Superior temporal gyrus (tissue), 1 donor: ENCODE measurements at regions not wholly inside any gene's neighbourhood (a gene's known extent, or its start where the extent isn't known, plus 50 kb on each side); places are given as distances from the start of the nearest gene placed in this dataset.
"Not testable (repeated sequence)": the region's sequence is repeated elsewhere in the genome, so short reads cannot be mapped to it uniquely, and the experiment has no call there.

ENCODE experiments used
- DNase-seq: peaks from one replicate; pipeline ENCODE4 v3.0.0-alpha.2; 2016; ENCODE audit errors: extremely low spot score

DNA sequence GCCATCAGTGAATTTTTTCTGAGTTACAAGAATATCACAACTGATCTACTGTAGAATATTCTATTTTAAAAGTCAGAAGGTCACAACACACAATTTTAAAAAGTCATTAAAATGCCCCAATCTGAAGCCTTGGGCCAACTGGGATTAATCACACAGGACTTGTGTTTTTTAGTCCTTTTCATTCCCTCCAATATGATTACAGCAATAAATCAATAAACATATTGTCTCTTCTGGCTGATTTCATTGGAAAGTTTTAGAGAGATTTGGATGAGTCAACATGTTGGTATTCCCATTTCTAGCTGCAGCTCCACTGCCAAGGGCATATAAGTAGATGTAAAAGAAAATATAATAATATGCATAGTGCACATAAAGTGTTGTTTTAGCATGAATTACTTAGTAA lies 85.8 kb downstream of the NIBAN1 start:
- DNase-seq = no peak

- no peak for DNase-seq
Observed at GRCh38 chr1:184882957-184883815, 91.1 kb downstream of the NIBAN1 start.

DNA sequence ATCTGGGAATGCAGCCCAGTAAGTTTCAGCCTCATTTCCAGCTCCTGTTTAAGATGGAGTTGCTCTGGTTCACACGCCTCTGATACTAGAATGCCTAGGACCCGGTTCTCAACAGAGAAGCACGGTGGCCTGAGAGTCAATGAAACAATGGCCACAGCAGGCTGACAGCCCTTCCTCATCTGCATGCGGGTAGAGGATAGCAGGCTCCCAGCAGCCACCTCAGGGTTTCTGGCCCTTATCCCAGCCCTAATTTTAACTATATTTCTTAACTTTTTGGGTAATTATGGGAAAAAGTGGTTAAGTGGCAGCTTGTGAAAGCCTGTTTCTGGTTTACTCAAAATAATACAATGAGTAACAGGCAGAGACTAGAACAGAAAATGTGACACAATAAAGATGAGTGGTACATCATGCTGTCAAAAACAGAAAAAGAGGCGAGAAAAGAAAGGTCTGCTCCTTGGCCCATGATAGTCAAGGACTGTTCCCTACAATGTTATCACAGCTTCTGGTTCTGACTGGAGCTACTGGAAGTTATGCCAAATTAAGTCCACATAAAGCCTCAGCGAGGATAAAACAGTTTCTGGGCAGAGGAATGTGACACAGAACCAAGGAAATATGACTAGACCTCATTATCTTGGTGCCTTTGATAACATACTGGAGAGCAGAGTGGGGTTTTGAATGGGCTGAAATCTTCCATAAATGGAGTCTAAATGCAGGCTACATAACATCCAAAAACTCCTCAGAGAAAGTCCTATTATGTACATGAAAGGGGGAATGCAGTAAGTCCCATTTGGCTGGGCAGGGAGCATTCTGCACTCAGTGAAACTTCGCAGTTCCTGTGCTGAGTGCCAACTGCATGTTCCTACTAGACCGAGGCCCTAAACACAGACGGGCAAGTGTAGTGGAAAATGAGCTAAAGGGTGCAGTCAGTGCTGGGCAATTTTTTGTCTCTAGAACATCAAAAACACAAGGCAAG lies 92.1 kb downstream of the NIBAN1 start:
- DNase-seq = no peak

DNA sequence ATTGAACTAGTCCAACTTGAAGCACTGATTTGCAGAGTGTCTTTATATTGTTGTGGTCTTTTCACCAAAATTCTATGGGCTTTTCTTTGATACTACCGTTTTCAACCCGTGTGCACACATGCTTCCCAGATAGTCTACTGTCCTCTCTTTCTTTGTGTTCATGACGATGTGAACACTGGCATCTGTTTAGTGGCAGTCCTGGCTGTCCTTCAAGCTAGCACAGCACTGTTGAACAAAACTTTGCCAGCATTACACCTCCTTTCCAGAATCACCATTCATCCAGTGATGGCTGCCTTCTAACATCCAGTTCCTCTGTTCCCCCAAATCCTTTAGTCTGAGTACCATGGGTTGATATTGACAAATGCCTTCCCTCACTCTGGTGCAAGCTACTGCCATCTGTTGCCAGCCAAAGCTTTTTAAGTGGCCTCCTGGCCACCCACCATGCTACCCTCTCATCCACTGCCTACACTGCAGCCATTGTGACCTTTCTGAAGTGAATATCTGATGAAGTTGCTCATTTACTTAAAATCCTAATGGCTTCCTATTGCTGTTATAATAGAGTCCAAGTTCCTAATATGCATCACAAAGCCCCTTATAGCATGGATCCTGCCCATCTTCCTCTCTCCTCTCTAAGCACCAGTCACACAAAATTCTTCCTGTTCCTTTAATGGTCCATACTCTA lies 94.3 kb downstream of the NIBAN1 start:
- DNase-seq = no peak

- DNase-seq = no peak
Observed at GRCh38 chr1:184878602-184879001, 95.7 kb downstream of the NIBAN1 start.

DNA sequence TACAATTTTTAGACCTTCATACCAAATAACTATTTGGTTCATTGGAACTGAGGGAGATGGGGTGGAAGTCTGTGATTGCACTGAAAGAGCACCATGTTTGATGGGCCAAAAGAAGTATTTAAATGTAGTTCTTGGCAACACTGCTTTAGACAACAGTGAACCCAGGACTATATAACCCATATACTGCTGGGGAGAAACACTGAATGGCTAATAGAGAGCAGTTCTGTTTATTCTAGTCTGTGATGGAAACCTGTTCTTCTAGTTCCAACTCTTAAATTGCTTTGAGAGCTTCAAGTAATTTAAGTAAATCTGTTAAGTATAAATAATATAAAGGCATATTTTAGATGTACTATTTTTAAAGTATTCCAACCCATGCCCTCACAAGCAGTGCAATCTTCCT lies 96.3 kb downstream of the NIBAN1 start:
- no peak for DNase-seq

DNA sequence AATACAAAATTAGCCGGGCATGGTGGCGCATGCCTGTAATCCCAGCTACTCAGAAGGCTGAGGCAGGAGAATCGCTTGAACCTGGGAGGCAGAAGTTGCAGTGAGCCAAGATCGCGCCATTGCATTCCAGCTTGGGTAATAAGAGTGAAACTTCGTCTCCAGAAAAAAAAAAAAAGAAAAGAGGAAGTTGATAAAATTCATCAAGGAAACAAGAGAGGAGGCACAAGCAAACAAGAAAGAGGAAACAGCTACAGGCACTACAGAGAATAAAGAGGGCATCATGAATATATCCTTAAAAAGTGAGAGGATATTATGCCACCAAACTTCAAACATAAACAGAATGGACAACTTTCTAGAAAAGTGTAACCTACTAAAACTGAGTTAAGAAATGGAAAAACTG lies 98.3 kb downstream of the NIBAN1 start:
- not testable (repeated sequence) for DNase-seq

DNA sequence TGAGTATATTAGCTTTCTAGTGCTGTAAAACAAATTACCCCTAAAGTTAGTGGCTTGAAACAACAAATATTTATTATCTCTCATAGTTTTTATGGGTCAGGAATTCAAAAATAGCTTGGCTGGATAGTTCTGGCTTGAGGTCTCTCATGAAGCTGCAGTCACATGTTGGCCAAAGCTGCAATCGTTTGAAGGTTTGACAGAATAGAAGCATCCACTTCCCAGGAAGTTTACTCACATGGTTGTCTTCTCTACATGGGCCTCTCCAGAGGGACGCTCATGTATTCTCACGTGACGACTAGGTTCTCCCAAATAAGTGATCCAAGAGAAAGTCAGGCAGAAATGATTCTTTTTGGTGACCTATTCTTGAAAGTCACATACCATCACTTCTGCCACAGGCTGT lies 99.1 kb downstream of the NIBAN1 start:
- DNase-seq = no peak

GRCh38 chr1:184870319-184870718 lies 104.0 kb downstream of the NIBAN1 start:
- DNase-seq = no peak

DNA sequence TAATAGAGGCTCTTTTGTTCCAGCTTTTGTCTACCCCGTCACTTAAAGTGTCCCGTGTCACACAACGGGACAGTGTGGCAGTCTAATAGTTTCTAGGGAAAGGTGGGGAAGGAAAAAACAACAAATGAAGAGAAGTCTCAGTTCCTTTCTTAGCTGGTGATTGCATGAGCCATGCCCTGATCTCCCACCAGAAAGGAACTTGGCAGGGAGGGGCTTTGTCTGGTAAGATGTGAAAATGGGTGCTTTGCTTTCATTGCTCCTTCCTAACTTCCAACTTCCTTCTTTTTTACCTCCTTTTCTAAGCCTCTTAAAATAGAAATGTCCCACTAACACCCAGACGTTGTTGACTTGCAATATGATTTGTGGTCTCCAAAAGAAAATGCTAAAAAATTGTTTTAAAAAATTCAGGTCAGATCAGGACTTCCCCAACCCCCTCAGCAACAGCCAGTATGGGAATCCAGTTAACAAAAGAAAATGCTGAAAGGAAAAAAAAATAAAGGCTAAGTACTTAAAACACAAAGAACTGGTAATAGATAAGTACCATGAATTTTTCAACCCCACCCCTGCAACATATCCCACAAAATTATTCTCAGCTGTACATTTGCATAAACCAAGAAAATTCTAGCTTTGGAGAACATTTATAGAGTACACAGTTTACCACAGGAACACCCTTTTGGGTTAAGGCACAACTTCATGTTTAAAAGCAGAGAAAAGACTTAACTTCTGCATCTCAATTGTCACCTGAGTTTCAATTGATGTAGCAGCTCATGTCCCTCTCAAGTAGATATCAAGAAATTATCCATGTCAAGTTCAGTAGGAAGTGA lies 106.2 kb downstream of the NIBAN1 start:
- DNase-seq = no peak

DNA sequence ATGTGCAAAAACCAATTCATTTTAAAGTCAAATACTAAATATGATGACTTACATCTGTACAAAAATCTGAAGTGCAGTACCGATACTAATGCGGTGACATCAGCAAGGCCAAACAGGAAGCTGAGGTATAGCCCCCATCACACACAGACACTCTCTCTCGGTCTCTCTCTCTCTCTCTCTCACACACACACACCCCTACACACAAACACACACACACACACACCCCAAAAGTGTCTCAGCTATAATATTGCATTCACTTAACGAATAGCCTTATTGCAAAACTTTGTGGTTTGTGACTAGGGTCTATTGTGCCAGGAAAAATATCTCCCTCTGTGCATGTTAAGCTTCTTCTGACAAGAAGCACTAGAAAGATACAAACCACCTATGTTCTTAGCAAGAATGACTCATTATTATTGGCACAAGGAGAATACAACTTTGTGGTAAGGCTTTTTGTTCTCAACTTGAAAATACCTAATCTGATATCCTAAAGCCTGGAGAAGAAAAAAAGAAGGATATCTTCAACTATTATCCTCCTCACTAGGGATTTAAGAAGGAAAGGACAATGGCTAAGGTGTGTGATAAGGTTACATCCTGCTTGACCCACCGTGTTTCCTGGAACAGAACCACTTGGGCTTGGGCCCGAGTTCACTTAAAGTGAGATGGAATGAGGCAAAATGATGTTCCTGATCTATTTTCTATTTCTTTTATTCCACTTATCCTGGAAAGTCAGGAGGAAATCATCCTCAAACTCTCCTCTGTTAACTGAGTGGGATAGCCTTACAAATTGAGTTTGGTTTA lies 107.1 kb downstream of the NIBAN1 start:
- no peak for DNase-seq

DNA sequence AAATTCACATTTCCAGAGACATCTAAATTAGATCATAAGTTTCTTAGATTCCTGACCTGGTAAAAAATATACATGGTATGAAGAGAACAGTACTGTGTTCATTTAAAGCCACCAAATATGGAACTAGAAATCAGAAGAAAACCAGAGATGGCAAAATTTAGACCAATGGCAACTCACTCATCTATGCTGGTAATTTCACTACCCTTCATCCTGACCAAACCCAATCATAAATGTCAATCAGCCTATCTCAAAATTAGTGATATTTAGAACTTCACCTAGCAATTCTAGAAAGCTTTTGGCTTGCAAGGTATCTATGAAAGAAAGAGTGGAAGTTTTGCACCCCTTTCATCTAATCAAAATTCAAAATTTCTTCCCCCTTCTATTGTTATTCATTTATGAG lies 107.7 kb downstream of the NIBAN1 start:
- DNase-seq = no peak

DNA sequence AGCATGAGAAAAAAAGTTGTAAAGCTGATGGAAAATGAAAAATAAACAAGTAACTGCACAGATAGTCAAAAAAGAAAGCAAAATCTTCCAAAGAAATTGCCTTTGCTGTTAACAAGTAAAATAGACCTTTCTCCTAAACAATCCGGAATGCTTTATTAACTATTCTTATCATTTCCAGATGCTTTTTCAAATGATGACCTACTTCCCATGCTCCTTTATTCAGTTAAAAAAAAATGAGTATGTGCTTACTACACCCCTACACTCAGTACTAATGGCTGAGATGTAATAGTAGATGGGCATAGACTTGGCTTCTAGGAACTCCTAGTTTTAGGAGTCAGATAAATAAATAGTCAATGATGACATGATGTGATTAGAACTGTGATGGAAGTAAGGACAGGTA lies 108.5 kb downstream of the NIBAN1 start:
- DNase-seq = no peak

DNA sequence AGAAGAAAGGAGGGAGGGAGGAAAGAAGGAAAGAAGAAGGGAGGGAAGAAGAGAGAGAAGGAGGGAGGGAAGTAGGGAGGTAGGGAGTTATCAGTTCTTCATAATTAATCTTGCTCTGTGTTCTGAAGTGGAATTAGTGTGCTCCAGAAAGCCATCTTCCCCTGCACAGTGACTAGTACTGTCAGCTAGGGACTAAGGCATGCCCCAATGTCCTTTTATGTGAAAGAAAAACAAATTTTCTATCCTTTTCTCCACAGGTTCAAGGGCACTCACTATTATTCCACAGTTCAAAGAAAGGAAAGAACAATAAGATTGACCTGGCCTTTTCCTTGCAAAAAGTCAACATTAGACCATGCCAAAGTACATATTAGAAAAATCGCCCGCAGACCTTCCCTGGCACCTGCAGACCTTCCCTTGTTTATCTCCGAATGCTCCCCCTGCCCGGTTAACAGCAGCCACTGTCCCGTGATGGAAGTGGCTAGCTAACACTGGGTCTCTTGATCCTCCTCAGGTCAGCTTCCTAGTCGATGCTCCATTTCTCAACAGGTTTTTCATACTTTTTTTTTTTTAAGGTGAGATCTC lies 107.2 kb upstream of the EDEM3 start:
- DNase-seq = no peak

DNA sequence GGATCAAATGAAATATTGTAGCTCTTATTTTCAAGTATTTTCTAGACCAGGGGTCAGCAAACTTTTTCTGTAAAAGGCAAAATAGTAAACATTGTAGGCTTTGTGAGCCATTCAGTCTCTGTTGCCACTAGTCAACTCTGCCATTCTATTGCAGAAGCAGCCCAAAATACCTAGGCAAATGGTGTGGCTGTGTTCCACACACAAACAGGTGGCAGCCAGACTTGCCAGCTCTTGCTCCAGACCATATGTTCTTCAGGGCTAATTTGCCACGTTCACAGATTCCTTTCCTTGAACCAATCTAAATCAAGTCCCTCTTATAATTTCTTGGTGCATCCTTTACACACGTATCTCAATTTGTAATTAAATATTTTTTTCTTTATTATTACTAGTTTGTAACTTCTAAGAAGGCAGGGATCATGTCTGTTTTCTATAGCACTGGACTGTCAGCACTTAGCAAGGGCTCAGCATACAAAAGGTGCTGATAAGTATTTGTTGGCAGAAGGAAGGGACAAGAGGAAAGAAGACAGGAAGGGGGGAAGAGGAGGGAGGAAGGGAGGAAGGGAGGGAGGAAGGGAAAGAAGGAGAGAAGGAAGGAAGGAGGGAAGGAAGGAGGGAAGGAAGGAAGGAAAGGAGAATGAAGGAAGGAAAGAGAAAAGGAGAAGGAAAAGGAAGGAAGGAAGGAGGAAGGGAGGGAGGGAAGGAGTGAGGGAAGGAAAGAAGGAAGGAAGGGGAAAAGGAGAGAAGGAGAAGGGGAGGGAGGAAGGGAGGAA lies 106.5 kb upstream of the EDEM3 start:
- DNase-seq = no peak

GRCh38 chr1:184860535-184860934 lies 105.9 kb upstream of the EDEM3 start:
- no peak for DNase-seq

- DNase-seq = no peak
Observed at GRCh38 chr1:184859381-184860105, 104.9 kb upstream of the EDEM3 start.

DNA sequence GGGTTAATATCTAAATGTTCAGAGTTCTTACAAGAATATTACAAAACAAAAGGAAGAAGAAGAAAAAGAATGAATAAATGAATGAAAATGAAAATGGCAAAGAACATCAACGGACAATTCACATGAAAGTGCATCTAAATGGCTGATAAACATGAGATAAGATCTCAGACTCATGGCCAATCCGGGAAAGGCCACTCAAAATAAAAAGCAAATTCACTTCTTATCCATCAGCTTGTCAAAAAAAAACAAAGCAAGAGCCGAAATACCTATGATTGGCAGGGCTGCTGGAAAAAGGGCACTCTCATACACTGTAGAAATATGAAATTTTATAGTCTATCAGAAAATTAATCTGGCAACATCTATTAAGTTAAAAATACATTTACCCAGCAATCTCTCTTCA lies 103.6 kb upstream of the EDEM3 start:
- DNase-seq = no peak
